Right lobe of liver (tissue), 4 donors: ENCODE measurements at regions not wholly inside any gene's neighbourhood (a gene's known extent, or its start where the extent isn't known, plus 50 kb on each side); places are given as distances from the start of the nearest gene placed in this dataset.

Experiments used
- POLR2A ChIP-seq: fragments of 450-650 bp; IDR thresholded peaks from one replicate; pipeline ENCODE4 v1.6.1; 2017; ENCODE audit warnings: antibody characterized with exemption, mild to moderate bottlenecking
- TF ChIP-seq, protein P1 (sequence below), 4 donors: fragments of 200-600 bp in 3 of 4; fragments of 450-650 bp in 1 of 4; IDR thresholded peaks; one replicate each; pipeline versions ENCODE4 v1.5.1 to v1.8.0; 2016 to 2022; ENCODE audit warnings: antibody characterized with exemption in 4 of 4, mild to moderate bottlenecking in 2 of 4
- donor health status: DM: no; HTN: no; CAD: no.
- donor health status: DM: no; HTN: no; CAD: no.
- donor health status: DM: no; HTN: yes; CAD: no.

DNA sequence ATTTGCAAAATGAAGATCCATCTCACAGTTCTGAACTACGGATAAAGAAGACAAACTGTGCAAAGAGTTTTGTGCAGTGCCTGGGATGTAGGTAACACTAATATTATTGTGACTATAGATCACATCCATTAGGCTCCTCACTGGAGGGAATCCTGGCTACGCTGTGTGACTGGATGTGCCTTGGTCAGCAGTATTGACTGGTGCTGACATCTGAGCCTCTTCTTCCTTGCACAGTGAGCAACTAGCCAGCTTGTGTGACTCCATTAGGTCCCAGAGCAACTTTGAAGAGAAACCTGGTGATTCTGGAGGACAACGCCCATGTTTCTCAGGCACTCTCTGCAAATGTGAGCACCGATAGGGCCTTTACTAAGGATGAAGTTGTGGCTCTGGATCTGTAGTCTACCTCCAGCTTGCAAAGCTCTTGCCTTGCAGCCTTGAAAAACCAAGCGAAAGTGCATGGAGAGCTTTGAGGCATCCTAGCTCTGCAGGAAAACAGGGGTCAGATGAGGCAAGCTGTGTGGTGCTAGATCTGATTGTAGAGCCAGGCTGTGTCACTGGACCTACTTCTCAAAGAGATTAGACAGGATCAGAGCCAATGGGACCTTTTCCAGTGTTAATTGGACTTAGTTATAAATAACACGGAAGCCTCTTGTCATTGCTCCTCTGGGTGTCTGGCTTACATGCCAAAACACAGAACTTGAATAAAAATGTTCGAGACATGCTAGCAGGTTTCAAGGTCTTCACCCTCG is 303.6 kb upstream of the LYZL1 start:
- TF ChIP-seq, protein P1, sequence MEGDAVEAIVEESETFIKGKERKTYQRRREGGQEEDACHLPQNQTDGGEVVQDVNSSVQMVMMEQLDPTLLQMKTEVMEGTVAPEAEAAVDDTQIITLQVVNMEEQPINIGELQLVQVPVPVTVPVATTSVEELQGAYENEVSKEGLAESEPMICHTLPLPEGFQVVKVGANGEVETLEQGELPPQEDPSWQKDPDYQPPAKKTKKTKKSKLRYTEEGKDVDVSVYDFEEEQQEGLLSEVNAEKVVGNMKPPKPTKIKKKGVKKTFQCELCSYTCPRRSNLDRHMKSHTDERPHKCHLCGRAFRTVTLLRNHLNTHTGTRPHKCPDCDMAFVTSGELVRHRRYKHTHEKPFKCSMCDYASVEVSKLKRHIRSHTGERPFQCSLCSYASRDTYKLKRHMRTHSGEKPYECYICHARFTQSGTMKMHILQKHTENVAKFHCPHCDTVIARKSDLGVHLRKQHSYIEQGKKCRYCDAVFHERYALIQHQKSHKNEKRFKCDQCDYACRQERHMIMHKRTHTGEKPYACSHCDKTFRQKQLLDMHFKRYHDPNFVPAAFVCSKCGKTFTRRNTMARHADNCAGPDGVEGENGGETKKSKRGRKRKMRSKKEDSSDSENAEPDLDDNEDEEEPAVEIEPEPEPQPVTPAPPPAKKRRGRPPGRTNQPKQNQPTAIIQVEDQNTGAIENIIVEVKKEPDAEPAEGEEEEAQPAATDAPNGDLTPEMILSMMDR (IDR thresholded peaks at IDR 0.05), result no peak
- no peak for TF ChIP-seq POLR2A
